NB4 (cell line): ENCODE measurements at regions not wholly inside any gene's neighbourhood (a gene's known extent, or its start where the extent isn't known, plus 50 kb on each side); places are given as distances from the start of the nearest gene placed in this dataset.

Experiments used
- CTCF ChIP-seq: IDR thresholded peaks from one replicate; pipeline ENCODE4 v1.5.1; 2012; ENCODE audit warnings: low read depth, low read length
- MAX ChIP-seq: IDR thresholded peaks from 2 replicates; pipeline ENCODE4 v1.6.1; 2011; ENCODE audit warnings: low read depth, low read length
- POLR2A ChIP-seq: IDR thresholded peaks from 2 replicates; pipeline ENCODE4 v1.6.1; 2011; ENCODE audit warnings: mild to moderate bottlenecking; ENCODE audit not compliant: insufficient read length; ENCODE audit errors: extremely low read depth

GRCh38 chr12:9264546-9264945 is 56.4 kb upstream of the PZP start:
- no peak for TF ChIP-seq CTCF
- TF ChIP-seq POLR2A = no peak
- TF ChIP-seq MAX = no peak
